ENCODE measurements at regions not wholly inside any gene's neighbourhood (a gene's known extent, or its start where the extent isn't known, plus 50 kb on each side); places are given as distances from the start of the nearest gene placed in this dataset.

GRCh38 chr11:92829671-92830070, 139.8 kb upstream of the MTNR1B start:
- DNase-seq (ENCODE audit: low read depth in 2 of 2), result no peak

DNA sequence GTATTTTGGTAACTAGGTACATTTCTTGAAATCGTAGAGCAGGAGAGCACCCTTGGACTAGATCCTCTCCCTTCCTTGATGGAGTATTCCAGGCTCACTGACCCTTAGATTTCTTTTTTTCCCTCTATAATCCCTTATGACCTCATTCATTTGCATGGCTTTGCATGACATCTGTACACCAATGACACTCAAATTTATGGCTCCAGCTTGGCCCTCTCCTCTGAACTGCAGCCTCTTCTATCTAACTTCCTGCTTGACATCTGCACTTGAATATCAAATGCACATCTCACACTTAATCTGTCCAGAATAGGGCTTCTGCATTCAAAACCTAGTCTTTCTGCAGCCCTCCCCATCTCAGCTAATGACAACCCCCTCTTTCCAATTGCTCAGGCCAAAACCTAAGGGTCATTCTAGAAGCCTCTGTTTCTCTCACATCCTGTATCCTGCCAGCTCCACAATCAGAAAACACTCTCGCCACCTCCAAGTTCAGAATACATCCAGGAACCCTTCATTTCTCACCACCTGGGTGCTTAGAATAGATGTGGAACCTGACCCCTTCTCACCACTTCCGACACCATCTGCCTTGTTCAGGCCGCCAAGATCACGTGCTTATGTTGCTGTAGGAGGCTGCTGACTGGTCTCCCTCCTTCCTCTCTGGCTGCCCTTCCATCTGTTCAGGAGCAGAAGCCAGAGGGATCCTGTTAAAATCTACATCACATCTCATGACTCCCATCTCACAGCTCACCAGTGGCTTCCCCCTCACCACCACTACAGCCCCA, 138.9 kb upstream of the MTNR1B start:
- no peak for DNase-seq (ENCODE audit: low read depth in 2 of 2)

GRCh38 chr11:92834296-92835020, 135.0 kb upstream of the MTNR1B start:
- no peak for DNase-seq (ENCODE audit: low read depth in 2 of 2)

DNA sequence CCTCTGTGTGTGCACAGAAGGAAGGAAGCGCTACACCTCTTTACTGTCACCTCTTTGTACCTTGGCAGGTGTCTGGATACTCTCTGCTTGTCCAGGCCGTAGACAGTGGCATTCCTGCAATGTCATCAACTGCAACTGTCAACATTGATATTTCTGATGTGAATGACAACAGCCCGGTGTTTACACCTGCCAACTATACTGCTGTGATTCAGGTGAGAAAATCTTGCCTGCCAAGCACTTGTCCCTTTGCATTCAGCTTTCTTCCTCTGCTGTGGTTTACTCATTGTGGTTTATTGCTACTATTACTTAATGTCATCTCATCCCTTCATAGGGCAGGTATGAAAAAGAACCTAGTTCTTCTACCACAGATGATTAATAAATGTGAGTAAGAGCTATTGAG, 131.9 kb upstream of the MTNR1B start:
- no peak for DNase-seq (ENCODE audit: low read depth in 2 of 2)

- DNase-seq (ENCODE audit: low read depth in 2 of 2), result no peak
Measured at GRCh38 chr11:92838759-92839310, 130.6 kb upstream of the MTNR1B start.

GRCh38 chr11:92839450-92839849, 130.0 kb upstream of the MTNR1B start:
- no peak for DNase-seq (ENCODE audit: low read depth in 2 of 2)

- no peak for DNase-seq (ENCODE audit: low read depth in 2 of 2)
Measured at GRCh38 chr11:92841719-92842118, 127.7 kb upstream of the MTNR1B start.

DNA sequence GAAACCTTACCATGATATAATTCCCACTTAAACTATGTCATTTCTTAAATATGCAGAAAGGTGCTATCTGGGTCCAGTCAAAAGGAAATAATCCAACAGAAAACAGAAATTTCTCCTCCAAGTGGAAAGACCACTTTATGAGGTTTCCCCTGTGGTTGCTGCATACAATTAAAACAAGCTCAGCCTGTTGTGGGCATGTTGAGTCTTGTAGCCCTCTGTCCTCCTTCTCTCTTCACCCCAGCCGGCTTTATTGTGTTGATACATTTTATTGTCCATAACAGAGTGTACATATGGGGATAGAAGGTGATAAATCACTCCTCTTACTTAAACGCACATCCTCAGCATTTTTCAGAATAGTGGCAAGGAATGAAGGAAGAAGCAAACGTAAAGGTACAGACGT, 126.0 kb upstream of the MTNR1B start:
- DNase-seq (ENCODE audit: low read depth in 2 of 2), result no peak

DNA sequence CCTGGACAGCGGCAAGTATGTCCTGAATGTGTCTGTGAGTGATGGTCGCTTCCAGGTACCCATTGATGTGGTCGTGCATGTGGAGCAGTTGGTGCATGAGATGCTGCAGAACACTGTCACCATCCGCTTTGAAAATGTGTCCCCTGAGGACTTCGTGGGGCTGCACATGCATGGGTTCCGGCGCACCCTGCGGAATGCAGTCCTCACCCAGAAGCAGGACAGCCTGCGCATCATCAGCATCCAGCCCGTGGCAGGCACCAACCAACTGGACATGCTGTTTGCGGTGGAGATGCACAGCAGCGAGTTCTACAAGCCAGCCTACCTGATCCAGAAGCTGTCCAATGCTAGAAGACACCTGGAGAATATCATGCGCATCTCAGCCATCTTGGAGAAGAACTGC, 125.3 kb upstream of the MTNR1B start:
- no peak for DNase-seq (ENCODE audit: low read depth in 2 of 2)

GRCh38 chr11:92845390-92845789, 124.1 kb upstream of the MTNR1B start:
- DNase-seq (ENCODE audit: low read depth in 2 of 2), result no peak

DNA sequence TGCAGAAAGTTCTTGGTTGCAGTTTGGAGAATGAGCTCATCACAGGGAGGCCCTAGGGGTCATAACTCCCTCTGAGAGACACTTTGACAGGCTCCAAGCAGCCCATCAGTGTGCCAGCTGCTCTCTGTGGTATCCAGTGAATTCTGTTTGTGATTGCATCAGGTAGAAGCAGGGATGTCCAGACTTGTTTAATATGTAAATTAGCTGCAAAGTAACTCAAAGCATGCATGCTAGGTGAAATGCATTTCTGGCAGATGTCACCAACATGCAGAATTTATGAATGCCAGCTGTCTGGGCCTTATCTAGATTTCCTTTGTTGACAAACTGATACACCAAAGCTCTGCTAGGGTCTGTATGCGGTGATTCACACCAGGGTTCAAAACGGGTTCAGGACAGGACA, 123.6 kb upstream of the MTNR1B start:
- DNase-seq (ENCODE audit: low read depth in 2 of 2), result no peak

- DNase-seq (ENCODE audit: low read depth in 2 of 2), result no peak
Measured at GRCh38 chr11:92846491-92847125, 122.8 kb upstream of the MTNR1B start.

- no peak for DNase-seq (ENCODE audit: low read depth in 2 of 2)
Measured at GRCh38 chr11:92848578-92848977, 120.9 kb upstream of the MTNR1B start.

GRCh38 chr11:92850296-92850826, 119.1 kb upstream of the MTNR1B start:
- DNase-seq (ENCODE audit: low read depth in 2 of 2), result no peak

- DNase-seq (ENCODE audit: low read depth in 2 of 2), result no peak
Measured at GRCh38 chr11:92852229-92852628, 117.2 kb upstream of the MTNR1B start.

GRCh38 chr11:92852946-92853345, 116.5 kb upstream of the MTNR1B start:
- no peak for DNase-seq (ENCODE audit: low read depth in 2 of 2)

GRCh38 chr11:92854162-92854561, 115.3 kb upstream of the MTNR1B start:
- no peak for DNase-seq (ENCODE audit: low read depth in 2 of 2)

GRCh38 chr11:92854952-92855351, 114.5 kb upstream of the MTNR1B start:
- no peak for DNase-seq (ENCODE audit: low read depth in 2 of 2)

DNA sequence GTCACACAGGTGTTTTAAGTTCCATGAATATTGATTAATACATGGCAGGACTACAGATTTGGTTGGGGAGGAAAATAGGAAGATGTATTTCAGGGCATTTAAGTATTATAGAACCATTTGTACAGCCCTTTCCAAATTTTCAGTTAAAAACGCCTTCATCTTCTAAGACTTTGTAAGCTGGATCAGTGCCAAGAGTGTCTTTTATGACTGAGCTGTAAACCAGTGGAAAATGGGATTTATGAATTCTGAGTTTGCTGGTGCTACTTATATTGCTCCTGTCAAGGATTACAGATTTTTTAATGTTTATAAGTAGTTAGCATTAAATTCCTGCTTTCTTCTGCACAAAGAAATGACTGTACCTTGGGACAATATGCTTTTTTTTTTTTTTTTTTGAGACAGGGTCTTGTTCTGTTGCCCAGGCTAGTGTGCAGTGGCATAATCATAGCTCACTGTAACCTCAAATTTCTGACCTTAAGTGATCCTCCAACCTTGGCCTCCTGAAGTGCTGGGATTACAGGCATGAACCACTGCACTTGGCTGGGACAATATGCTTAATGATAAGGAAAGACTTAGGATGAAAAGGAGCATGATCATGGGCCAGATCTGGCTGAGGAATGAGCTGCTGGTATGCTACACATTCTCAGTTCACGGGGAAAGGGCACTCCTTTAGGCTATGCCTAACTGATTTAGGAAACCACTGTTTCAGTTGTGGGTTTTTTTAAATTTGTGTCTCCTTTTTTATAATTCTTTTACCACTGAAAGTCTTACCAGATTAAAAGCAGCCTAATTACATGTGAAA, 113.6 kb upstream of the MTNR1B start:
- DNase-seq (ENCODE audit: low read depth in 2 of 2), result no peak

DNA sequence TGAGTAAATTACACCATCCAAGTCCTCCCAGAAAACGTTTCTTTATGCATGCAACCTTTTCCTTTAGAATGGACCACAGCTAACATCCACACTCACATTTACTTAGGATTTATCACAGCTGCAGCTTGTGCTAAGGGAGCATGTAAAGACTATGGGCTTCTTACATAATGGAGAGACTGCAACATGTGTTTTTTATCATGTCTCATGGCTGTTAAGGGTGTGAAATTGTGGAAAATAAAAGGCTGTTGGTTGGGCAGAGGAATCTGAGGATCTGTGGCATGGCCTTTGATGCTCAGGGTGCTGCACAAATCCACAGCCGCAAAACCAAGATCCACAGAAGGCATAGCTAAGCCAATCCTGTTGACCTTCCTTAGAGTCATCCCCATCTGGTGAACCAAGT, 112.0 kb upstream of the MTNR1B start:
- DNase-seq (ENCODE audit: low read depth in 2 of 2), result no peak

DNA sequence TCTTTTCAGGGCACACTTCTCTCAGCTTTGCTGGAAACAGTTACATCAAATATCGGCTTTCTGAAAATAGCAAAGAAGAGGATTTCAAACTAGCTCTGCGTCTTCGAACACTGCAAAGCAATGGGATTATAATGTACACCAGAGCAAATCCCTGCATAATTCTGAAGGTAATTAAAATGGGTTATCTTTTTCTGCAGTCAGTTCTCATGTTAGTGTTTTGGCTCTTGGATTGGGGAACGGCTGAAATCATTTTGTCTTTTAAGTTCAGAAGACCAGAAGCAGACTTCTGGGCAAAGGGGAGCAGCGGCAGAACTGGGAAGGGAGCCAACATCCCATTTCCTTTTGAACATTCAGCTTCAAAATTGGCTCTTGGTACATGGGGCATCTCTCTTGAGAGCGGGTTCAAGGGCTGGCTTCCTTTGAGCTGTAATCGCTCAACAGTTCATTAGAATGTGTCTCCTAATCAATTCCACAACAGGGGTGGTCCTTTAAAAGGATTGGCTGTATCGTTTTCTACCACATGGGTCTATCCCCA, 110.2 kb upstream of the MTNR1B start:
- DNase-seq (ENCODE audit: low read depth in 2 of 2), result no peak
